Nephron progenitor cell (in vitro differentiated cells): ENCODE measurements at regions not wholly inside any gene's neighbourhood (a gene's known extent, or its start where the extent isn't known, plus 50 kb on each side); places are given as distances from the start of the nearest gene placed in this dataset.

Experiments used
- DNase-seq: peaks from one replicate; pipeline ENCODE4 v3.0.0; 2021
- H3K27ac Mint-ChIP-seq: 2 replicates; pipeline ENCODE4 v1.8.0; 2021; ENCODE audit warnings: mild to moderate bottlenecking, moderate library complexity, mixed read lengths
- H3K27me3 Mint-ChIP-seq: 2 replicates; pipeline ENCODE4 v1.8.0; 2021; ENCODE audit warnings: mild to moderate bottlenecking, low read depth, mixed read lengths; ENCODE audit not compliant: poor library complexity
- H3K36me3 Mint-ChIP-seq: 2 replicates; pipeline ENCODE4 v1.8.0; 2021; ENCODE audit warnings: low read depth, mixed read lengths
- H3K4me1 Mint-ChIP-seq: 2 replicates; pipeline ENCODE4 v1.8.0; 2021; ENCODE audit warnings: mixed read lengths
- H3K4me3 Mint-ChIP-seq: 2 replicates; pipeline ENCODE4 v1.8.0; 2021; ENCODE audit warnings: mild to moderate bottlenecking, moderate library complexity, mixed read lengths
- H3K9me3 Mint-ChIP-seq: 2 replicates; pipeline ENCODE4 v1.8.0; 2021; ENCODE audit warnings: mild to moderate bottlenecking, moderate library complexity, mixed read lengths
- TF ChIP-seq, protein P1 (sequence below): fragments of 200-600 bp; sonication (generic); IDR thresholded peaks from 2 replicates; pipeline ENCODE4 v1.5.0; 2021; ENCODE audit warnings: antibody characterized with exemption

DNA sequence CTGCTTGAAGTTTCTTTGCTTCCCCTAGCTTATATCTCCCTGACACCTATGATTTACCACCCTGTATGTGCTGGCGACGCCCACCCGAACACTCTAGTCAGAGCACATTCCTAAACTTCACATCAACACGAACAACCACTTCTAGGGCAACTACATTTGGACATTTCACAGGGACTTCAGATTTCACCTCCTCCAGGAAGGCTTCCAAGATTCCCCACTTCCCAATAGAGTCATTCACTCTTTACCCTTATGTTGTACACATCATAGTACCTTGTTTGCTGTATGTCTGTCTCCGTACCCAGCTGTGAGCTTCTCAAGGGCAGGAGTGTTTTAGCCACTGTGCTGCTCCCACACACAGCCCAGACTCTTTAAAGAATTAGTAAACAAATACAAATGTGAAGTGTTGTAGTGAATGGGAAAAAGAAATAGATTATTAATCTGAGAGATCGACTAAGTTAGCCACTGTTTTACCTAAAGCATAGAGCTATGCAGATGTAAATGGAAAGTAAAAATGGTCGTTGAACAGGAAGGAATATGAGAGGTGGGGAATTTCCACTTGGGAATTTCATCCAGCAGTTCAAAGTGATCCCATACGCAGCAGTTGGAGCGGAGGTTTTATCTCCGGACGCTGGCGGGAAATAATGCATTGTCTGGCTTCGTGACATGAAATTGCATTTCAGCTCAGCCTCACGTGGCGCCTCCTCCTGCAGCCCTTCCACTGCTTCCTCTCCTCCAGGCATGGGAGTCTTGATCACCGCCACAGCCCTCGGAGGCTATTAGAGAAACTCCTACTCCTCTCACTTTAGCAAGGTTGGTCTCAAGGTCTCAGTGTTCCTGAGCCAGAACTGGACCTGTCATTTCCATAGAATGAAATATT, 233.4 kb upstream of the COPS8 start:
- peaks cover 18% of the 10 kb centered on the region for H3K9me3 Mint-ChIP-seq
- TF ChIP-seq, protein P1, sequence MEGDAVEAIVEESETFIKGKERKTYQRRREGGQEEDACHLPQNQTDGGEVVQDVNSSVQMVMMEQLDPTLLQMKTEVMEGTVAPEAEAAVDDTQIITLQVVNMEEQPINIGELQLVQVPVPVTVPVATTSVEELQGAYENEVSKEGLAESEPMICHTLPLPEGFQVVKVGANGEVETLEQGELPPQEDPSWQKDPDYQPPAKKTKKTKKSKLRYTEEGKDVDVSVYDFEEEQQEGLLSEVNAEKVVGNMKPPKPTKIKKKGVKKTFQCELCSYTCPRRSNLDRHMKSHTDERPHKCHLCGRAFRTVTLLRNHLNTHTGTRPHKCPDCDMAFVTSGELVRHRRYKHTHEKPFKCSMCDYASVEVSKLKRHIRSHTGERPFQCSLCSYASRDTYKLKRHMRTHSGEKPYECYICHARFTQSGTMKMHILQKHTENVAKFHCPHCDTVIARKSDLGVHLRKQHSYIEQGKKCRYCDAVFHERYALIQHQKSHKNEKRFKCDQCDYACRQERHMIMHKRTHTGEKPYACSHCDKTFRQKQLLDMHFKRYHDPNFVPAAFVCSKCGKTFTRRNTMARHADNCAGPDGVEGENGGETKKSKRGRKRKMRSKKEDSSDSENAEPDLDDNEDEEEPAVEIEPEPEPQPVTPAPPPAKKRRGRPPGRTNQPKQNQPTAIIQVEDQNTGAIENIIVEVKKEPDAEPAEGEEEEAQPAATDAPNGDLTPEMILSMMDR = no peak
- H3K4me3 Mint-ChIP-seq = no peak overlapping the region
- no peak overlapping the region for H3K27ac Mint-ChIP-seq
- peaks cover 68% of the 10 kb centered on the region for H3K4me1 Mint-ChIP-seq
- H3K27me3 Mint-ChIP-seq = peaks cover 35% of the 10 kb centered on the region
- H3K36me3 Mint-ChIP-seq = peaks cover 6% of the 10 kb centered on the region
- no peak for DNase-seq

DNA sequence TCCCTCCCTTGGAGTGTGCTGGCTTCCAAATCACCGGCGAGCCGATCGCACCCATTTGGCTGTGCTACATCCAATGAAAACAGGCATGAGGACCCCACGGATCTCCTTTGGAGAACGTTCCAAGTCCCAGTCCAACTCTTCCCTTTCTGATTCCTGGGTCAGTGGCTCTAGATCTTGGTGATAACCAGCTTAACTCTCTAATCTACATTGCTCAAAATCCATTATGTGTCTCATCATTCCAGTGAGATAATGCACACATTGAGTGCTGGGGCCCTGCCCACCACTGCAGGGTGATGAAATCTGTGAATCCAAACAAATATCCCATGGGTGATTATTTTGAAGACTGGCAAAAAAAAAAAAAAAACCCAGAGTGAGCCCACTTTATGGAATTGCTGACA, 232.7 kb upstream of the COPS8 start:
- H3K36me3 Mint-ChIP-seq = peaks cover 6% of the 10 kb centered on the region
- H3K4me1 Mint-ChIP-seq = peaks cover 70% of the 10 kb centered on the region
- no peak overlapping the region for H3K27ac Mint-ChIP-seq
- peaks cover 32% of the 10 kb centered on the region for H3K27me3 Mint-ChIP-seq
- peaks cover 18% of the 10 kb centered on the region for H3K9me3 Mint-ChIP-seq
- no peak overlapping the region for H3K4me3 Mint-ChIP-seq
- no peak for DNase-seq
- TF ChIP-seq, protein P1 = no peak

DNA sequence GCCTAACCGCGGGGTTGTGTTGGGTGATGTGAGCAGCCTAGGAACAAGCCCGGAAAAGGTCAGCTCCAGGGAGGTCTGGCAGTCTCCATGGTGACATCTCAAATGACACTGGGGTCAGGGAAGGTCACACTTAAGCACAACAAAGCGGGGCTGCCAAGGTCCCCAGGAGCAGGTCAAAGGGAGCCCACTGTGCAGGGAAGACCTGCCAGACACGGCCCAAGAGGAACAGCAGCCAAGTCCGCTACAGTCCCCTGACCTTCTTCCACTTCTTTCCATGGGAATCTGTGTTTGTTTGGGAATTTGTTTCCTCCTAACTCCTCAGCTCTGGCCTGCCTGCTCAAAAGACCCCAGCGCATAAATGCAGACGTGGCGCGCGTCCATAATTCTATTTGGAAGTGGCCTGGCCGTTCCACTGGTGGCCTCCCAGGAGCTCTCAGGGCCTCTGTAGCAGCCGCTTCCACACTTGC, 232.1 kb upstream of the COPS8 start:
- TF ChIP-seq, protein P1 = no peak
- Mint-ChIP-seq H3K4me3 (no peak overlapping the region), H3K4me1 (peaks cover 68% of the 10 kb centered on the region)

DNA sequence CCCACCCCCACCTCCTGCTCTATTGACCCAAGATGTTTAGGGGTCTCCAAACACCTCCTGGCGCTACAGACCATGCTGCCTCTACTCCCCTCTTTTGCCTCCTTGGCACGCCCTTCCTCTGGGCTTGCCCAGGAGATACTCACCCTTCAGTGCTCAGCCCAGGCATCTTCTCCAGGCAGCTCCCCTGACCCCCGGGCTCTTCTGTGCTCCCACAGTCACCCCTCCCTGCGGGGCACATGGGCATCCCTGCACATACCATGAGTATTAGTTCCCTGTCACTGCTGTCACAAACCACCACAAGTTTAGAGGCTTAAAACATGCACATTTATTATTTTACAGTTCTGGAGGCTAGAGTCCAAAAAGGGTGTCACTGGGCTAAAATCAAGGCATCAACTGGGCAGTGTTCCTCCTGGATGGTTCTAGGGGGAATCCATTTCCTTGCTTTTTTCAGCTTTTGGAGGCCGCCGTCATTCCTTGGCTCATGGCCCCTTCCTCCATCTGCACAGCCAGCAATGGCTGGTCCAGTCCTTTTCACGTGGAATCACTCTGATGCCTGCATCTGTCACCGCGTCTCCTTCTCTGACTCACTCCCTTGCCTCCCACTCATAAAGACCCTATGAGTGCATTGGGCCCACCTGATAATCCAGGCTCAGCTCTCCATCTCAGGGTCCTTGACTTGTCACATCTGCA, 230.4 kb upstream of the COPS8 start:
- peaks cover 6% of the 10 kb centered on the region for H3K36me3 Mint-ChIP-seq
- no peak for DNase-seq
- peaks cover 8% of the 10 kb centered on the region for H3K9me3 Mint-ChIP-seq
- H3K4me1 Mint-ChIP-seq = peaks cover 68% of the 10 kb centered on the region
- H3K27ac Mint-ChIP-seq = no peak overlapping the region
- peaks cover 36% of the 10 kb centered on the region for H3K27me3 Mint-ChIP-seq
- TF ChIP-seq, protein P1 = no peak
- H3K4me3 Mint-ChIP-seq = no peak overlapping the region

More for the DNA sequence above, 232.1 kb upstream of the COPS8 start:
- H3K9me3 Mint-ChIP-seq = peaks cover 17% of the 10 kb centered on the region
- H3K36me3 Mint-ChIP-seq = peaks cover 6% of the 10 kb centered on the region
- no peak overlapping the region for H3K27ac Mint-ChIP-seq
- H3K27me3 Mint-ChIP-seq = peaks cover 33% of the 10 kb centered on the region
- peak; percentile 79 for DNase-seq

DNA sequence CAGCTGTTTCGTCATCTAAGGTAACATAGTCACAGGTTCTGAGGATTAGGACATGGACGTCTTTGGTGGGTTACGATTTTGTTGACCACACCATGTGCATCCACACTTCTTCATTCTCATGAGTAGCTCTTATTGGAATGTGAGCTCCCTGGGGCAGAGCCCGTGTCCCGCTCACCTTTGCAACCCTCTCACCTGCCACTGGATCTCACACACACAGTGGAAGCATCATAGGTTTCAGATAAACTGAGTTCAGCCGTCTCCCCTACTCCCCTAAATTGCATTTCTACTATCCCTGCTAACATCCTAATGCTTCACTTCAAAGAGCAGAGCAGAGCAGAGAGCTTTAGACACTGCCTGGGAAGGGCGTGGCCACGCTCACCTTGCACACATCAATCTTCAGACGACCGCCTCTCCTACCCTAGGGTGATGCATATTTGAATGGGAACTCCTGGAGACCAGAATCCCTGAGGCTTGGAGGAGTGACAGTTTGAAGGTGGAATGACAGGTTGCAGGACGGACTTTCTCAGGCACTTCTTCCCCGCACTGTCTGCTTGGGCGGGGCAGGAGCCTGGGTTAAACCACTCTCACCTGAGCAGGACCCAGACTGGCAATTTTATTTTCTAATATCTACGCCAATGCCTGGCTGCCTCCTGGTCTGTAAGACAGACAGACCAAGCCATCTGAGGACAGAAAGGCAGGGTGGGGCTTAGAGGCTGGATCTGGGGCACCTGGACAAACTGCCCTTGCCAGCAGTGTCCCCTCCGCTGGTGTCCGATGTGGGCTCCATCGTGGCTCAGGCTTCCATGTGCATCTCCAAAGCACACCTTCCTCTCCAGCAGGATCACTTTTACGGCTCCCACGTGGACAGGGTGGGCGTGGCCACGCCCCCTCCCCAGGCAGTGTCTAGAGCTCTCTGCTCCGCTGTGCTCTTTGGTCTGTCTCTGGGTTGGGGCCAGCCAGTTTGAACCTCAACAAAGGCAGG, 229.5 kb upstream of the COPS8 start:
- peaks cover 6% of the 10 kb centered on the region for H3K36me3 Mint-ChIP-seq

More for the DNA sequence above, 229.5 kb upstream of the COPS8 start:
- H3K4me1 Mint-ChIP-seq = peaks cover 66% of the 10 kb centered on the region
- H3K4me3 Mint-ChIP-seq = peak overlapping the region; percentile 54
- peak; percentile 48 for DNase-seq
- TF ChIP-seq, protein P1 = no peak
- peaks cover 35% of the 10 kb centered on the region for H3K27me3 Mint-ChIP-seq
- H3K27ac Mint-ChIP-seq = no peak overlapping the region
- peaks cover 8% of the 10 kb centered on the region for H3K9me3 Mint-ChIP-seq
